ENCODE measurements at regions not wholly inside any gene's neighbourhood (a gene's known extent, or its start where the extent isn't known, plus 50 kb on each side); places are given as distances from the start of the nearest gene placed in this dataset.

DNA sequence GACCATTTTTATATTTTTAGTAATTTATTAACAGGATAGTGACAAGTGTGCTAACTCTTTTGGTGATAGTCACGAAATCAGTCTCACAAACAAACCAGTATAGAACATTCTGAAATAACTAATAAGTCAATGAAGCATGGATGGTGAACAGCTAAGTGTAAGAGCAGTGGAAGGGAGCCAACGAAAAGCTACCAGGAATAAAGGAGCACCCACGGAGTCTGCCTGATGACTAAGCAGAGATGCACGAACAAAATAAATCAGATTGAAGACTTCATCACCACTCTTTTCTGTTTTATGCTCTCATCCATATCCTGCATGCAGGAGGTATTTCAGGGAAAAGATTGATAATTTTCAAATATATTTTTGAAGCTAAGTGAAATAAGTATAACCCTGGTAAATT is 891.1 kb upstream of the HS3ST1 start:
- Histone ChIP-seq H3K4me1 (no peaks in the 10 kb centered on the region), H3K9me3 (no peaks in the 10 kb centered on the region), H3K27me3 (no peaks in the 10 kb centered on the region), H3K27ac (no peak overlapping the region), H3K36me3 (no peaks in the 10 kb centered on the region), H3K4me3 (no peak overlapping the region)
- TF ChIP-seq EP300 (IDR thresholded peaks at IDR 0.05): no peak
- no peak for TF ChIP-seq CTCF (IDR thresholded peaks at IDR 0.05)
- TF ChIP-seq POLR2A (IDR thresholded peaks at IDR 0.05): no peak
- DNase-seq (ENCODE audit: low spot score in 2 of 2): no peak
- WGBS, 2 donors: 62 to 68% methylated on average over 4 of the region's 4 CpGs

- no peaks in the 10 kb centered on the region for H3K36me3 ChIP-seq
- H3K4me1 ChIP-seq: no peaks in the 10 kb centered on the region
- no peak overlapping the region for H3K4me3 ChIP-seq
- H3K27me3 ChIP-seq: no peaks in the 10 kb centered on the region
- no peak for DNase-seq (ENCODE audit: low spot score in 2 of 2)
- no peak overlapping the region for H3K27ac ChIP-seq
- H3K9me3 ChIP-seq: no peaks in the 10 kb centered on the region
- 66 to 83% methylated on average over 3 of the region's 3 CpGs for WGBS, 2 donors
- TF ChIP-seq CTCF (IDR thresholded peaks at IDR 0.05): no peak
- TF ChIP-seq POLR2A (IDR thresholded peaks at IDR 0.05): no peak
- no peak for TF ChIP-seq EP300 (IDR thresholded peaks at IDR 0.05)
These were observed 876.2 kb upstream of the HS3ST1 start for GRCh38 chr4:12304905-12305304.

DNA sequence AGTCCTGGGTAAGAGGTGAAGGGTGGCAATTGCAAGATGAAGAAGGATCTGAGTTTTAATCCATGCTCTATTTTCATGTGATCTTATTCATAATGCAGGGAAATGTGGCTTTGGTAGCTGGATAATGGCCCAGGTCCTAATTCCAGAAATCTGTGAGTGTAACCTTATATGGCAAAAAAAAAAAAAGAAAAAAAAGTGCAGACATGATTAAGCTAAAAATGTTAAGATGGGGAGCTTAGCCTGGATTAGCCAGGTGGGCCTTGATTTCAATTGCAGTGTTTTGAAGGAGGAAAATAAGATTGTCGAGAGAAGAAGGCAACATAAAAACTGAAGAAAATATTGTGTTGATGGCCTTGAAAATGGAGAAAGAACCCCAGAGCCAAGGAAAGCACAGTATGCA is 867.7 kb upstream of the HS3ST1 start:
- no peaks in the 10 kb centered on the region for H3K4me1 ChIP-seq
- DNase-seq (ENCODE audit: low spot score in 2 of 2): no peak
- H3K9me3 ChIP-seq: peaks cover 0 to 5% (median 0%) of the 10 kb centered on the region in 4 donors
- TF ChIP-seq EP300 (IDR thresholded peaks at IDR 0.05) (no peak), POLR2A (IDR thresholded peaks at IDR 0.05) (no peak), CTCF (IDR thresholded peaks at IDR 0.05) (no peak)
- H3K27ac ChIP-seq: no peak overlapping the region
- H3K36me3 ChIP-seq: no peaks in the 10 kb centered on the region
- H3K27me3 ChIP-seq: no peaks in the 10 kb centered on the region
- no peak overlapping the region for H3K4me3 ChIP-seq
- WGBS, 2 donors: 78 to 81% methylated on average over 1 of the region's 1 CpG

GRCh38 chr4:12293906-12294525 is 865.3 kb upstream of the HS3ST1 start:
- no peaks in the 10 kb centered on the region for H3K27me3 ChIP-seq
- no peaks in the 10 kb centered on the region for H3K4me1 ChIP-seq
- H3K27ac ChIP-seq: no peak overlapping the region
- TF ChIP-seq EP300 (IDR thresholded peaks at IDR 0.05): no peak
- no peak for TF ChIP-seq POLR2A (IDR thresholded peaks at IDR 0.05)
- TF ChIP-seq CTCF (IDR thresholded peaks at IDR 0.05): no peak
- 90 to 97% methylated on average over 1 of the region's 1 CpG for WGBS, 2 donors
- peaks cover 0 to 5% (median 0%) of the 10 kb centered on the region in 4 donors for H3K9me3 ChIP-seq
- DNase-seq (ENCODE audit: low spot score in 2 of 2): no peak
- H3K36me3 ChIP-seq: no peaks in the 10 kb centered on the region
- no peak overlapping the region for H3K4me3 ChIP-seq

DNA sequence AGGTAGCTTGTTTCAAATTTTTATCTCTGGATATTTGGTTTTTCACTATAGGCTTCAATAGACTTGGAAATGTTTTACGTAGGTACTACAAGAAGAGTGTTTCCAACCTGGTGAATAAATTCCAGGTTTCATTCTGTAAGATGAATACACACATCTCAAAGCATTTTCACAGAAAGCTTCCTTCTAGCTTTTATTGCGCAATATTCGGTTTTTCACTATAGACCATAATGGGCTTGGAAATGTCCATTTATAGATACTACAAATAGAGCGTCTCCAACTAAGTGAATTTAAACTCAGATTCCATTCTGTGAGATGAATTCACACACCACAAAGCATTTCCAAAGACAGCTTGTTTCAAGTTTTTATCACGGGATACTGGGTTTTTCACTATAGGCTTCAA is 857.7 kb upstream of the HS3ST1 start:
- 95 to 96% methylated on average over 5 of the region's 5 CpGs for WGBS, 2 donors
- H3K9me3 ChIP-seq: peaks cover 0 to 13% (median 0%) of the 10 kb centered on the region in 4 donors
- no peaks in the 10 kb centered on the region for H3K36me3 ChIP-seq
- no peak overlapping the region for H3K27ac ChIP-seq
- no peaks in the 10 kb centered on the region for H3K4me1 ChIP-seq
- DNase-seq (ENCODE audit: low spot score in 2 of 2): no peak
- no peaks in the 10 kb centered on the region for H3K27me3 ChIP-seq
- TF ChIP-seq CTCF (IDR thresholded peaks at IDR 0.05) (no peak), EP300 (IDR thresholded peaks at IDR 0.05) (no peak), POLR2A (IDR thresholded peaks at IDR 0.05) (no peak)
- no peak overlapping the region for H3K4me3 ChIP-seq

Measured in tibial nerve (tissue), 4 donors.